Hepatocyte (in vitro differentiated cells): ENCODE measurements at regions not wholly inside any gene's neighbourhood (a gene's known extent, or its start where the extent isn't known, plus 50 kb on each side); places are given as distances from the start of the nearest gene placed in this dataset.

Experiments used
- DNase-seq: peaks from one replicate; pipeline ENCODE4 v3.0.0-alpha.2; 2016; ENCODE audit warnings: low spot score
- H2AFZ ChIP-seq: fragments of 200-600 bp; sonication (generic); 2 replicates; pipeline ENCODE4 v1.6.0; 2016; ENCODE audit warnings: antibody characterized with exemption, mild to moderate bottlenecking
- H3K27ac ChIP-seq: fragments of 200-600 bp; sonication (generic); 2 replicates; pipeline ENCODE4 v1.5.1; 2016; ENCODE audit warnings: mild to moderate bottlenecking
- H3K27me3 ChIP-seq: fragments of 200-600 bp; sonication (generic); 2 replicates; pipeline ENCODE4 v1.6.1; 2016
- H3K36me3 ChIP-seq: fragments of 200-600 bp; sonication (generic); replicated peaks from 2 replicates; pipeline ENCODE4 v1.5.1; 2016; ENCODE audit warnings: low read depth; ENCODE audit not compliant: insufficient read depth
- H3K4me1 ChIP-seq: fragments of 200-600 bp; sonication (generic); 2 replicates; pipeline ENCODE4 v1.5.1; 2016; ENCODE audit warnings: mild to moderate bottlenecking, moderate library complexity; ENCODE audit not compliant: insufficient read depth
- H3K4me2 ChIP-seq: fragments of 200-600 bp; sonication (generic); 2 replicates; pipeline ENCODE4 v1.6.0; 2016
- H3K4me3 ChIP-seq: fragments of 200-600 bp; sonication (generic); 2 replicates; pipeline ENCODE4 v1.5.1; 2016; ENCODE audit warnings: mild to moderate bottlenecking
- H3K79me2 ChIP-seq: fragments of 200-600 bp; sonication (generic); 2 replicates; pipeline ENCODE4 v1.6.0; 2017; ENCODE audit warnings: mild to moderate bottlenecking
- H3K9me2 ChIP-seq: fragments of 200-600 bp; sonication (generic); replicated peaks from 2 replicates; pipeline ENCODE4 v1.6.0; 2017; ENCODE audit warnings: mild to moderate bottlenecking; ENCODE audit not compliant: insufficient read depth
- H3K9me3 ChIP-seq: fragments of 200-600 bp; sonication (generic); 2 replicates; pipeline ENCODE4 v1.5.1; 2016; ENCODE audit warnings: low read depth, mild to moderate bottlenecking
- H4K20me1 ChIP-seq: fragments of 200-600 bp; sonication (generic); 2 replicates; pipeline ENCODE4 v1.6.0; 2016; ENCODE audit warnings: mild to moderate bottlenecking; ENCODE audit not compliant: insufficient read depth, poor library complexity, severe bottlenecking
- CTCF ChIP-seq: fragments of 200-600 bp; sonication (generic); IDR thresholded peaks from 2 replicates; pipeline ENCODE4 v1.5.1; 2016; ENCODE audit warnings: antibody characterized with exemption, mild to moderate bottlenecking; ENCODE audit not compliant: poor library complexity
- EZH2 ChIP-seq: fragments of 200-600 bp; sonication (generic); IDR thresholded peaks from 2 replicates; pipeline ENCODE4 v1.6.1; 2016; ENCODE audit warnings: antibody characterized with exemption, mild to moderate bottlenecking, borderline replicate concordance
- EZH2phosphoT487 ChIP-seq: fragments of 200-600 bp; sonication (generic); IDR thresholded peaks from one replicate; pipeline ENCODE4 v1.6.1; 2018; ENCODE audit warnings: antibody characterized with exemption, mild to moderate bottlenecking, low read depth, moderate library complexity; ENCODE audit not compliant: unreplicated experiment, severe bottlenecking
- WGBS: methylation state at CpG from one replicate; pipeline ENCODE4 v1.1.6; 2016; ENCODE audit warnings: low lambda C conversion rate; ENCODE audit errors: missing lambda C conversion rate; 5-methylcytosine and 5-hydroxymethylcytosine counted together

DNA sequence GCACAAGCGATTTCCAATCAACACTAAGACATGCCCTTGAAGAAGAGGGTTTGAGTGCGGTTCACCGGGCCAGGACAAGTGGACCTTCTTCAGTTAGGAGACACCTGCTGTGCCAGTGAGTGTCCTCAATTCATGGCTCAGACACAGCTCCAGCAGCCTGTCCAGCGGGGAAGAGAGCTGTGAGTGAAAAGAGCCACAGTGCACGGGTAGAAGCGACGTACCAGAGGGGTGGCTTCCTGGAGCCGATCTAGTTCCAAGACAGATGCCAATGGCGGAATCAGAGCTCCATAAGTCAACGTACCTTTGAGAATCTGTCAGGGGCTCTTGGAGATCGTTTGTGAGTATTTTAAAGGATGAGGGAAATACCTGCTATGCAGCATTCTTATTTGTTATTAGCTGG, 119.9 kb upstream of the SALL3 start:
- Histone ChIP-seq H3K4me1 (no peaks in the 10 kb centered on the region), H4K20me1 (no peaks in the 10 kb centered on the region), H2AFZ (no peak overlapping the region), H3K79me2 (no peaks in the 10 kb centered on the region), H3K36me3 (no peaks in the 10 kb centered on the region), H3K9me2 (no peaks in the 10 kb centered on the region), H3K4me2 (no peak overlapping the region), H3K27me3 (no peaks in the 10 kb centered on the region), H3K4me3 (no peak overlapping the region), H3K27ac (no peak overlapping the region), H3K9me3 (no peaks in the 10 kb centered on the region)
- no peak for DNase-seq
- 87% methylated on average over 11 of the region's 11 CpGs for WGBS
- TF ChIP-seq CTCF: no peak
- no peak for TF ChIP-seq EZH2
- no peak for TF ChIP-seq EZH2phosphoT487

- WGBS: 76% methylated on average over 11 of the region's 11 CpGs
- Histone ChIP-seq H2AFZ (no peak overlapping the region), H3K9me3 (no peaks in the 10 kb centered on the region), H3K27me3 (no peaks in the 10 kb centered on the region), H3K27ac (no peak overlapping the region), H3K4me3 (no peak overlapping the region), H3K79me2 (no peaks in the 10 kb centered on the region), H3K4me1 (no peaks in the 10 kb centered on the region), H3K36me3 (no peaks in the 10 kb centered on the region), H4K20me1 (no peaks in the 10 kb centered on the region), H3K4me2 (no peak overlapping the region), H3K9me2 (no peaks in the 10 kb centered on the region)
- DNase-seq: no peak
- no peak for TF ChIP-seq EZH2
- no peak for TF ChIP-seq CTCF
- TF ChIP-seq EZH2phosphoT487: no peak
Measured at GRCh38 chr18:78860117-78860516, 119.5 kb upstream of the SALL3 start.

- Histone ChIP-seq H2AFZ (no peak overlapping the region), H3K9me2 (no peaks in the 10 kb centered on the region), H3K36me3 (no peaks in the 10 kb centered on the region), H3K27me3 (no peaks in the 10 kb centered on the region), H3K79me2 (no peaks in the 10 kb centered on the region), H3K9me3 (no peaks in the 10 kb centered on the region), H3K27ac (no peak overlapping the region), H3K4me1 (no peaks in the 10 kb centered on the region), H3K4me2 (no peak overlapping the region), H3K4me3 (no peak overlapping the region), H4K20me1 (no peaks in the 10 kb centered on the region)
- DNase-seq: no peak
- WGBS: 71% methylated on average over 11 of the region's 11 CpGs
- TF ChIP-seq CTCF (no peak), EZH2phosphoT487 (no peak), EZH2 (no peak)
Measured at GRCh38 chr18:78861116-78861515, 118.5 kb upstream of the SALL3 start.

DNA sequence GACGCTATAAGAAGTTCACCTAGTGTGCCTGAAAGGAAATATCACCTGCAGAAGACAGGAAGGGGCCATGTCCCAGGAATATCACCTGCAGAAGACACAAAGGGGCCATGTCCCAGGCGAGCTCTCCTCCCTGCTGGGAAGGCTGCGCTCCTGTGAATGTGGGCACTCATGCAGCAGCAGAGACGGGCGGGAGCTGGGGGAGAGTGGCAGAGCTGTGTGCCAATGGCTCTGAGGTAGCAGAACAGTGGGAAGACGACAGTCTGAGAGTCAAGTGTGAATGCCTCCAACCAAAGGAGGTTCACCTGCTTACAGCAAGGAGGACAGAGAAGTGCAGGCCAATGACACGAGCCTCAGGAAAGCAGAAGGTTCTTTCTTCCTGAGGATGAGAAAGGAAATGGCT, 117.9 kb upstream of the SALL3 start:
- Histone ChIP-seq H3K4me2 (no peak overlapping the region), H3K36me3 (no peaks in the 10 kb centered on the region), H3K4me1 (no peaks in the 10 kb centered on the region), H3K27ac (no peak overlapping the region), H3K4me3 (no peak overlapping the region), H3K27me3 (no peaks in the 10 kb centered on the region), H3K9me3 (no peaks in the 10 kb centered on the region), H4K20me1 (no peaks in the 10 kb centered on the region), H3K79me2 (no peaks in the 10 kb centered on the region), H2AFZ (no peak overlapping the region), H3K9me2 (no peaks in the 10 kb centered on the region)
- no peak for TF ChIP-seq EZH2
- no peak for TF ChIP-seq CTCF
- no peak for TF ChIP-seq EZH2phosphoT487
- 74% methylated on average over 7 of the region's 7 CpGs for WGBS
- DNase-seq: no peak
